Esophagus squamous epithelium (tissue), 4 donors: ENCODE measurements at regions not wholly inside any gene's neighbourhood (a gene's known extent, or its start where the extent isn't known, plus 50 kb on each side); places are given as distances from the start of the nearest gene placed in this dataset.

Experiments used
- POLR2A ChIP-seq, 4 donors: fragments of 450-650 bp; IDR thresholded peaks; one replicate each; pipeline ENCODE4 v1.6.1; 2017; ENCODE audit warnings: antibody characterized with exemption in 4 of 4, mild to moderate bottlenecking in 4 of 4, moderate library complexity in 3 of 4
- TF ChIP-seq, protein P1 (sequence below), 6 experiments: fragments of 450-650 bp in 4 of 6; fragments of 200-600 bp in 2 of 6; sonication (generic) in 2 of 6; IDR thresholded peaks; one replicate each; pipeline ENCODE4 v1.5.1; 2016 to 2019; ENCODE audit warnings: antibody characterized with exemption in 6 of 6, mild to moderate bottlenecking in 4 of 6, moderate library complexity in 4 of 6

DNA sequence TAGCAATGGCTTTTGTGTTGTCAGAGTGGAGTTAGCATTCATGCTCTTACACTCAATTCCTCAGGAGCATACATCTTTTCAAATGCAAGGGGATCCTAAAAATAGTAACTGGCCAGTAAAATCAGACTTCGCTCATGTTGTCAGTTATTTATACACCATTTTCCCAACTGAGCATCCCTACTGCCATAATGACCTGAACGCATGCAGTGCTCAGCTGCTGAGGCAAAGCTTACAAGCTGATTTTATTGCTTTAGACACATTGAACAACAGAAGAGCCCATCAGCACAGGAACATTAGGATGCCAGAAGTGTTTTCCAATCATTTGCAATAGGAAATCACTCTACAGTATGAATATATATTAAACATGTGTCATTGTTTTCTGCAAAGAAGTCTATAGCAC is 689.7 kb upstream of the BCHE start:
- TF ChIP-seq POLR2A (IDR thresholded peaks at IDR 0.05): no peak
- TF ChIP-seq, protein P1, sequence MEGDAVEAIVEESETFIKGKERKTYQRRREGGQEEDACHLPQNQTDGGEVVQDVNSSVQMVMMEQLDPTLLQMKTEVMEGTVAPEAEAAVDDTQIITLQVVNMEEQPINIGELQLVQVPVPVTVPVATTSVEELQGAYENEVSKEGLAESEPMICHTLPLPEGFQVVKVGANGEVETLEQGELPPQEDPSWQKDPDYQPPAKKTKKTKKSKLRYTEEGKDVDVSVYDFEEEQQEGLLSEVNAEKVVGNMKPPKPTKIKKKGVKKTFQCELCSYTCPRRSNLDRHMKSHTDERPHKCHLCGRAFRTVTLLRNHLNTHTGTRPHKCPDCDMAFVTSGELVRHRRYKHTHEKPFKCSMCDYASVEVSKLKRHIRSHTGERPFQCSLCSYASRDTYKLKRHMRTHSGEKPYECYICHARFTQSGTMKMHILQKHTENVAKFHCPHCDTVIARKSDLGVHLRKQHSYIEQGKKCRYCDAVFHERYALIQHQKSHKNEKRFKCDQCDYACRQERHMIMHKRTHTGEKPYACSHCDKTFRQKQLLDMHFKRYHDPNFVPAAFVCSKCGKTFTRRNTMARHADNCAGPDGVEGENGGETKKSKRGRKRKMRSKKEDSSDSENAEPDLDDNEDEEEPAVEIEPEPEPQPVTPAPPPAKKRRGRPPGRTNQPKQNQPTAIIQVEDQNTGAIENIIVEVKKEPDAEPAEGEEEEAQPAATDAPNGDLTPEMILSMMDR (IDR thresholded peaks at IDR 0.05): no peak
